GM19099 (cell line): ENCODE measurements at regions not wholly inside any gene's neighbourhood (a gene's known extent, or its start where the extent isn't known, plus 50 kb on each side); places are given as distances from the start of the nearest gene placed in this dataset.

Experiments used
- POLR2A ChIP-seq: IDR thresholded peaks from 3 replicates; pipeline ENCODE4 v1.6.1; 2011; ENCODE audit warnings: low read depth; ENCODE audit not compliant: insufficient read length; ENCODE audit errors: extremely low read depth

- no peak for TF ChIP-seq POLR2A
These were observed 86.0 kb upstream of the KCTD7 start for GRCh38 chr7:66542528-66543269.

GRCh38 chr7:66549466-66549865, 79.2 kb upstream of the KCTD7 start:
- TF ChIP-seq POLR2A, result no peak

GRCh38 chr7:66553001-66553400, 75.7 kb upstream of the KCTD7 start:
- TF ChIP-seq POLR2A, result no peak

- TF ChIP-seq POLR2A, result no peak
These were observed 72.5 kb upstream of the KCTD7 start for GRCh38 chr7:66556177-66556548.

- no peak for TF ChIP-seq POLR2A
These were observed 72.0 kb upstream of the KCTD7 start for GRCh38 chr7:66556549-66557213.

GRCh38 chr7:66557214-66558200, 71.2 kb upstream of the KCTD7 start:
- no peak for TF ChIP-seq POLR2A

- TF ChIP-seq POLR2A, result no peak
These were observed 70.5 kb upstream of the KCTD7 start for GRCh38 chr7:66558201-66558641.

- no peak for TF ChIP-seq POLR2A
These were observed 69.8 kb upstream of the KCTD7 start for GRCh38 chr7:66558660-66559465.

- TF ChIP-seq POLR2A, result no peak
These were observed 64.6 kb upstream of the KCTD7 start for GRCh38 chr7:66564045-66564444.

- TF ChIP-seq POLR2A, result no peak
These were observed 57.1 kb upstream of the KCTD7 start for GRCh38 chr7:66571568-66571967.

GRCh38 chr7:66575398-66575797, 53.3 kb upstream of the KCTD7 start:
- no peak for TF ChIP-seq POLR2A

GRCh38 chr7:66576646-66577045, 52.0 kb upstream of the KCTD7 start:
- no peak for TF ChIP-seq POLR2A
